GM21367 (cell line): ENCODE measurements at regions not wholly inside any gene's neighbourhood (a gene's known extent, or its start where the extent isn't known, plus 50 kb on each side); places are given as distances from the start of the nearest gene placed in this dataset.

ENCODE experiments used
- ATAC-seq: cut with Tn5 transposase; IDR thresholded peaks from one replicate; pipeline ENCODE4 v1.9.1; 2021; ENCODE audit not compliant: unreplicated experiment

DNA sequence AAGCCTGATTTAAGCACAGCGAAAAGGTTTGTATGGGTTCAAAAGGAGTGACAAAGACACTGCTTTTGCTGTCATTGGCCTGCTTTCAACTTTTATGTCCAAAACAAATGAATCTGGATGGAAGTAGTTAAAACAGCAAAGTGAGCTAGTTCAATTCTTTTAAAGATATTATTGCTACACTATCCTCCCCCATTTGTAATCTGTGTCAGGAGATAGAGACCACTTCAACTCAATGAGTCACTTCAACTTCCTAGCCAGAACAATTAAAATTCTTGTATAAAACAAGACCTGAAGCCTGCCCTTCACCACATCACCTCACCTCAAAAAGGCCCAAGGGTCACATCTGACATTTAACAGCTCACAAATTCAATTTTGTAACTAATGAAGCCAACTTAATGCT lies 364.1 kb upstream of the LYPLAL1 start:
- ATAC-seq = no peak

DNA sequence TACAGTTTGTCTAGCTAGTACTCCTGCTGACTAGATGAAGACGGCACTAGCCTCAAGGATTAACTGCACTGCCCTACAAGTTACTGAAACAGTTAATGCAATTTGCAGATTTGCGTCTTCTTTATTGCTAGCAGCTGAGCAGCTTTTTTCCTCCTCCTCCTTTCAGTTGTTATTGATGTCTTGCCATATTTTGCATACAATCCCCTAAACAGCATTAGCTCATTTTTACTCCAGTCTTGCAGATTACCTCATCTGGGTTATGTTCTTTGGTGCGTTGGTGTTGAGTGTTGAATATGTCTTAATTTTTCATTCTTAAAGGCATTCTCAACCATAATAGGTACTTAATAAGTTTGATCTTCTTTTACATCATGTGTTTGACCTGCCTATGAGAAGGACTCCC lies 363.4 kb upstream of the LYPLAL1 start:
- no peak for ATAC-seq

DNA sequence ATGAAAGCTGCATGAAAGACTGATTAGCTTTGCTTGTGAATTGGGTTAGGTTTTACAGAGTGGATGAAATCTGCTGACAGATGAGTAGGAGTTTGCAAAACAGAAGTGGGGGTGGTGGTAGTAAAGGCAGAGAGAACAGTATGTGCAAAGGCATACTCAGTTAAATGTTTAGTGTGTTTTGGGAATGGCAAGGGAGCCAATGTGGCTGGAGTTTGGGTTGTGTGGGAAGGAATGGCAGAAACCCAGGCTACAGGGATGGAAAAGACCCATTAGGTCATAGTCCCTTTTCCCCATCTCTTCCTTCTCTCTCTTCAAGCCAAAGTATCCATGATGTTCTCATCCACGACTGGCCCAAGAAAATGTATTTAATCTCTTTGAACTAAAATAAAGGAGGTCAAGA lies 362.2 kb upstream of the LYPLAL1 start:
- ATAC-seq = no peak

DNA sequence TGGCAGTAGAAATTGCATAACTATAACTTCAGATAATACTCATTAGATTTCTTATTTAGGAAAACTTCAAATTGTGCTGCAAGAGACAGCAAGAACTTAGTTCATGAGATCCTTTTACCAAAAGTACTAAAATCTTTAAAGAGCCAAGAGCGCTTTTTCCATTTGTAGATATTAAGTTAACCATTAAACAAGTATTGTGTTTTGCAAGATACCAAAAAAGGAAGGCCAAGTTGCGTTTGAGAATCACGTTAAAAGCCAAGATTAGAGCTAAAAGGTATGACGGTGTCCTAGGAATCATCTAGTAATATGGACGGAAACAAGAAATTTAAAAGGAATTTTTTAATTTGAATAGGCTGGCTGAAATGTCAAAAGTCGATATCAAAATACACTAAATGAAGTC lies 361.3 kb upstream of the LYPLAL1 start:
- no peak for ATAC-seq

DNA sequence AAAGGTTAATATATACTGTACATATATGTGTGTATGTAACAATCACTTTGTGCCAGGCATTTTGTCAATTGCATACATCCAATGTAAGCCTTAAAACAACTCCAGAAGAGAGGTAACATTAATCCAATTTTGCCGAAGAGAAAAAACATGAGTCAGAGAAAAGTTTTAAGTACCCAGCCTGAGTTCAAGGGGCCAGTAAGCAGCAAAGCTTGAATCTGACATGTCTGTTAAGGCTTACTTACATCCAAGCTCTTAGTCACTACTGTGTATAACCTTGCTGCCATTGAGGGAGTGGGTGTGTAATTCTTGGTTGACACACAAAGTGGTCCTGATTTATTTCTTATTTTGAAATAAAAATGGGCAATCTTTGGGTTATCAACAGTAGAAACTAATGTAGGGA lies 360.4 kb upstream of the LYPLAL1 start:
- ATAC-seq = no peak

DNA sequence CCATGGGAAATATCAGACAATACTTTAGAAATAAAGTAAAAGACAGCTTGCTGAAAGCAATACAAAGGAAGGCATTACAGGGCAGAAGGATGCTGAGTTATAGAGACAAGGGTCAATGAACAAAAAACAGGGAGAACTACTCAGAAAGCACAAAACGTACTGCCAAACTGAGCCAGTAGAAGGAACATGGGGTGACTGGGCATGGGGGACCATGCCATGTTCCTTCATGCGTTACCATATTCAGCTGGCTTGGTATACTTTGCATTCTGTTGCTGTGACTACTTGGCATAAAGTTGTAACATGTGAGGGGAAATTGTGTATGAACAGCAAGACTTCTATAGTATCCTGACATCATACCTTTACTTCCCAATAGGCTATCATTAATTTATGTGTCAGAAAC lies 358.6 kb upstream of the LYPLAL1 start:
- no peak for ATAC-seq

DNA sequence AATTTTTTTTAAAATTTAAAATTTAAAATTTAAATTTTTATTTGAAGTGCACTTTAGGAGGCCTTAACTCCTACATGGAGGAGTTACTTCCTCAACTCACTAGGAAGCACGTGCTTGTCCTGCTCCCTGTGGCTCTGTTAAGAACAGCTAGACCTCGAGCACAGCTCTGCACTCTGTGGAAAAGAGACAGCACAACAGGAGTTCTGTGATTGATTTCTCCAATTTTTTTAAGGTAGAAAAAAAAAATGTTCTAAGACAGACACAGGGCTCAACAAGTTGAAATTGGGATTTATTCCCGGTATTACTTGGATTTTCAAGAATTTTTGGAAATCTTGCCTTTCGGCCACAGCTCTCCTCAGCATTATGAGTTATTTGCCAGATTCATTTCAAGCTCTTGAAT lies 356.6 kb upstream of the LYPLAL1 start:
- ATAC-seq = no peak

DNA sequence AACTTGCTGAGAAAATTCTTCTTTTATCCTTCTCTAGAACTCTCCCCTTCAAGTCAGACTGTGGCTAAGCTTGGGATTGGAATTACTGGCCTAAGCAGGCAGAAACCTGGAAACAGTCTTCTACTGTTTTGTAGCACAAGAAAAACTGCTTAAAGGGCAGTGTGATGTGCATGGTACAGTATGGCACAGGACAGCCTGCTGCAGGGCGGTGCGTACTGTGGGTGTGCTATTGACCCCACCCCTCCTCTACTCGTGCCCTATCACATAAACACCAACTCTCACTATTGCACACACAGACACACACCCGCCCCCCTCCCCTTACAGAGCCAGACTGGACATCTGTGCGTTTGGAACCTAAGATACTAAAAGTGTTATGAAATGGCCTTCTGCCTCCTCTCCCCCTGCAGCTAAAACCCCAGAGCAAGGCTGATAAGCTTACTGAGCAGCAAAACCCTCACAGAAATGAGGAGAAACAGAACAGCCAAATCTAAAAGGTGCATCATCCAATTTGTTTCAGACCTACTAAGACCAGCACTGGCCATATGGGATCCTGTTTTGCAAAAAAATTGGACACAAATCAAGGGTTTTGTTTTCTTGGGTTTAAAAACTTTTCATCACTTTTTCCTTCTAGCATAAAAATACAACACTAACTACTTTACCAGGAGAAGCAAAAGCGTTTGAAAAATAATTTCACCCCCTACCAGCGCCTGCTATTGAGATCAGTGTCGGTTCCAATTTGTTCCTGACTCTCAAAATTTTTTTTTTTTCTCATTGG lies 355.8 kb upstream of the LYPLAL1 start:
- no peak for ATAC-seq

DNA sequence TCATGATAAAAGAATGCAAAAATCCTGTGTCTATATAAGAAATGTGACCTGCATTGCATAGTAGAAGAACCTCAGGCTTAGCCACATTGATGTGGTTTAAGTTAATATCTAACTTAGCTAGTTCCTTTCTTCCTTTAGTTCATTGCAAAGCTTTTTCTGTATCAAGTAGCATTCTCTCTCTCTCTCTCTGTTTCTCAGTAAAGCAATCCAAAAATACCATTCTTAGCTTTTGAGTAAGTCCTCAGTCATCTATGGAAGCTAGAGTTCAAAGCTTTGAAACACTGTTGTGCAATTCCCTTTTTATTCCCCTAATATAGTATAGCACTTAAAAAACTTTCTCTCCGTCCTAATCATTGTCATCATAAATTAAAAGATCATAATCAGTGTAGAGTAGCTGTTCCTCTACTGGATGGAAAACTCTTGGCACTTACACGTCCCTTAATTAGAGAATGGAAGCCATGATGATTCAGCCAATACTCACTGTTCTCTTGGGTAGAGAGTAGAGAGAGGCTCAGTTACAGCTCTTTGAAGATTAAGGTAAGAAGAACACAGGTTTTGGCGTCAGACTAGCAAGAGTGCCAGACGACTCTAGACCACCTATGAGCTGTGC lies 350.3 kb upstream of the LYPLAL1 start:
- no peak for ATAC-seq

DNA sequence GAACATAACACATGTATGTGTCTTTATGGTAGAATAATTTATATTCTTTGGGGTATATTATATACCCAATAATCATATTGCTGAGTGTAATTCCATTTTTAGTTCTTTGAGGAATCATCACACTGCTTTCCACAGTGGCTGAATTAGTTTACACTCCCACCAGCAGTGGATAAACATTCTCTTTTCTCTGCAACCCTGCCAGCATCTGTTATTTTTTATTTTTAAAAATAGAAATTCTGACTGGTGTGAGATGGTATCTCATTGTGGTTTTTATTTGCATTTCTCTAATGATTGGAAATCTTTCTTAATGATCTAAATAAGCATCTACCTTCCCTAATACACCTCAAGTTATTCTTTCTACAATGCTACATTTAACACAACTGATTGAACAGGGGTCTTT lies 346.2 kb upstream of the LYPLAL1 start:
- ATAC-seq = no peak

DNA sequence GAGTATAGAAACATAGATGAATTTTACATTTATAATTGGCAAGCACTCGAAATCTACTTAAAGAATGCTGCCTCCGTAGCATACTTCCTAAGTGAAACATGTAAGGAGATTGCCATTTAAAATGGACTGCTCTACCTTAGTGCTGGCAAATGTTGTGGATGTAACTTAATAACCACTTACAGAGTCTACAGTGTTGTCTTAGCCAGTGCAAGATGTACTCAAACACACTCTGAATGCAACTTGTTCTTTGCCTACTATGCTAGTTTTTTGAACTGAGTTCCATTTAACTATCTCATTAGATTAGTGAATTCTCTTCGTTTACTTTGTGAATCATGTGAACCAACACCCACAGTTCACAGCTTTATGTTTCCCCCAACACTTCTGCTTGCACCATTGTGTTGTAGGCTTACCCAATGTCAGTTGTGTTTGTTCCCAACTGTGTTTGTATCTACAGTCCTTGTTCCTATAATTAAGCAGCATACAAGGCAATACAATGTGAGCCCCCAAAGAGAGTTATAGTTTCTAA lies 345.5 kb upstream of the LYPLAL1 start:
- no peak for ATAC-seq

DNA sequence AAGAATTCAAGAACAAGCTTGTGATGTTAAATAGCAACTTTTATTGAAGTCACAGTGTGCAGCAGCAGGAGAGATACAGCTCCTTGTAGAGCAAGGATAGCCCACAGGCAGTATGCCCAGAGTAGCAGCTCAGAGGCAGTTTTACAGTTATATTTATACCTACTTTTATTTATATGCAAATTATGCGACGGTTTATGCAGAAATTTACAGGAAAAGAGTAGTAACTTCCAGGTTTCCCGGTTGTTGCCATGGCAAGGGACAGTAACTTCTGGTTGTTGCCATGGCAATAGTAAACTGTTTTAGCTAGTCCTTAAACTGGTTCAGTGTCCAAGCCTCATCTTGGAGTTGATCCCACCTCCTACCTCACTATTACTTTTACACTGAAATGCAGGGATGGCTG lies 344.6 kb upstream of the LYPLAL1 start:
- ATAC-seq = no peak

DNA sequence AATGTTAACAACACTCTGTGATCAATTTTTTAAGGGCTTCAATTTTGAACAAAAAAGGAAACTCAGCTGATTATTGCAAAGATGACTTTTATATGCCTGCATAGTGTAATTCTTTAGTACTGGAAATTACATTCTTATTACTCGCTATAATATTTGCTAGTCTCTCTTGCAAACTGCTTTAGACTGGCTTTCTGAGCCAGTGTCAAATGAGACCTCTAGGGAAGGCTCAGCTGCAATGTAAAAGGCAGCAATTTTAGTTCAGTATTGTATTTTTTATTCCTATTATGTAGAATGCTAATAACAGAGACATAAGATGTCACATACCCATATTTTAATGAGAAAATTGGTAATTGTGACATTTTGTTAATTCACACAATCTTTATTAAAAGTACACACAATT lies 338.1 kb upstream of the LYPLAL1 start:
- no peak for ATAC-seq

DNA sequence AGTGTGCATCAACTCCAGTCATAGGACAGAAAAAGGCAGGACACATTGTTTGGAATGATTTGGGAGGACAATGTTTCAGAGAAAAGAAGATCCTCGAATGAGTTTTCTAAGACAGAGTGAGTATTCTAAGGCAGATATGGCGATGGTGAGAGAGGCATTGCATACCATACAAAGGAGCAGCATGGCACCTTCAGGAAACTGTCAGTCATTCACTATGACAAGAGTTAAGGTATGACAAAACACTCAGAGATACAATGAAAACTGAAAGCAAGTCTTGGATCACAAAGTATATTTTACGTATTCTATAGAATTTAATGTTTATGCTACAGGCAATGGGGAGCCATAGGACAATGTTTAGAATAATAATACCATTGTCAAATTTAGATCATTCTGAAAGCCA lies 337.4 kb upstream of the LYPLAL1 start:
- no peak for ATAC-seq

DNA sequence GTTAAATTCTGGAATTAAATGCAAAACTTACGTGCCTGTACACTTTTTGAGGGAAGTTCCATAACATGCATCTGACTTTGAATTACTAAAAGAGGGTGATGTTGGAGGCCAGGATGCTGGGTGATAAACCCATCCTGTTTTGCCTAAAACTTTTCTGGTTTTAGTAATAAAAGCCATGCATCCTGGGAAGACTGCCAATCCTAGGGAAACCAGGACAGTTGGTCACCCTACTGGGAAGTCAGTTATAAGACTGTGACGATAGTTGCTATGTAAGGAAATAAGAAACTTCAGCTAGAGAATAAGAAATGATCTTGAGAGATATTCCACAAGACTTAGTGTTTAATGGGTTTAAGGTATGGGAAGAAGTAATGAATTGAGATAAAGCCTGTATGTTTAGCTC lies 336.6 kb upstream of the LYPLAL1 start:
- no peak for ATAC-seq

DNA sequence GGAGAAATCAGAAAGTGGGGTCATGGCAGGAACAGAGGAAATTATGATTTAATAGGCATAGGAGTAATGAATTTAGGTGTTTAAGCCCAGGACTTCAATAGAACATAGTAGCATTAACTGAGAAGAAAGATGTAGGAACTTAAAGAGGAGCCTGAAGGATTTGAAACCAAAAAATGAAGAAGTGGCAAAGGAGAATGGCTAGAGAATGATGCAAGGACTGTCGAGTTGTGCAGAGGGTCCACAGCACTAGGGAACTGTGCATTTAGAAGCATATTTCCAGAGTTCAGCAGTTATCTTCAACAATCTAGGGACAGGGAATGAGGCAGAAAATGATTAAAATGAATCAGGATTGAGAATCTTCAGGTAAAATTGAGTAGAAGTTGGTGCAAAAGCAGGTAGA lies 328.1 kb upstream of the LYPLAL1 start:
- ATAC-seq = no peak

DNA sequence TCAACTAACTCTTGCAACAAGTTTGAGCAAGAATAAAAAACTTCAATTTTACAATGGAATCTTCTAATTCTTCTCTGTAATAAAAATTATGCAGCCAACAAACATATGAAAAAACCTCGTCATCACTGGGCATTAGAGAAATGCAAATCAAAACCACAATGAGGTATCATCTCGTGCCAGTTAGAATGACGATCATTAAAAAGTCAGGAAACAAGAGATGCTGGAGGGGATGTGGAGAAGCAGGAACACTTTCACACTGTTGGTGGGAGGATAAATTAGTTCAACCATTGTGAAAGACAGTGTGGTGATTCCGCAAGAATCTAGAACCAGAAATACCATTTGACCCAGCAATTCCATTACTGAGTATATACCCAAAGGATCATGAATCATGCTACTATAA lies 327.5 kb upstream of the LYPLAL1 start:
- no peak for ATAC-seq

DNA sequence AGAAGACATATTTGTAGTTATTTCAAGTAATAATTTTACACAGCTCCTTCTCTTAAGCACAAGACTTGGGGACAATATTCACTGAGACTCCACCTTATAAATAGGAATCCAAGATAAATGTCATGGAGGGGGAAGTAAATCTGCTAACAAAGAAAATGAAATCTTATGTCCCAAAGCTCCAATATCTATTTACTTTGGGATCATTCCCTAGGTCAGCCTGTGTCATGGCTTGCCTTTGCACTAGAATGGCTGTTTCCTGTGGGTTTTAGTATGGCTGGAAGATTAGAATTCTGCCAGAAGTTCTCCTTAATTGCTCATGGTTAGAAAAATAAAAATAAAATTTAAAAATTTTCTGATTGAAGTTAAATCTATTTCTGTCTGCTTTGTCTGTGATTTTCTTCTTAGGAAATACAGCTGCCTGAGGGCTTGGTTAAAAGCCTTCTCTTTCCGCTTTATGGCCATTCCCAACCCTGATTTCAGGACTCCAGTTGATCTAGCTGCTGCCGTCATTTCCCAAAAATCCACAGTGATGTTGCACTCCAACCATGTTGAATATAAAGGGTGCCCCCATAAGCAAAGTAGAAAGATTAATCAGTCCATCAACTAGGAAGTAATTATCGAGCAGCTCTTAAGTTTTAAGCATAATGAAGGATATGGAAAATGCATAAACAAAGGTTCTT lies 326.4 kb upstream of the LYPLAL1 start:
- ATAC-seq = no peak

DNA sequence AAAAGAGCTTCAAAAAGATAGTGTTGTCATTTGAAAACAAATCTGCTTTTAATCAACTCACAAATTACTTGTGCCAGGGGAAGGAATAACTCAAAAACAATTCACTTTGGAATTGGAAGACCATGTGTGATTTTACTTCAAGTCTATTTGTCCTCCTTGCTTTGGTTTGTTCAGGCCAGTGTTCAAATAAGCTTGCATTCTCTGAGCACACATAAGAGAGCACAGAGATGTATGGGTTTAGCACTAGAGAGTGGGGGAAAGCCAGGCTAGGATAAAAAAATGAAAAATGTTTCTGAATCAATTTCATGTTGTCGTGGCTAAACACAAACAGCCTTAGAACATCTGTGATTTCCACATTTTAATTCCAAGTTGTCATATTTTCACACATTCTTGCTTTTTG lies 325.7 kb upstream of the LYPLAL1 start:
- no peak for ATAC-seq

DNA sequence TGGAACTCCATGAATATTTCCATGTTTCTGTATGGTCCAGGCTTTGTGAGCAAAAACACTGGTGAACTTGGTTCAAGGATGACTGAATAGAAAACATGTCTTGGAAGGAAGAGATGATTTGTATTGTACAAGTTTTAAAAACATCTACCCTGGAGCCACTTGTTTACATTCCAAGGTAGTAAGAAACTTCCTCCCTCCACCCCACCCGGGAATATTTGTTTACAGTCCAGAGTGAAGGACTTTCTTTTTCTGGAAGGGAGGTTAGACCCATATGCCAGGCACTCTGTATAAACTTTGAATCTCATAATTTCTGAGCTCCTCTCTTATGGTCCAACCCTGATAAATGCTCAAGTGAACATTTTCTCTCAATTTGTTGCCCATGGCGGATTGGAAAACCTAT lies 323.3 kb upstream of the LYPLAL1 start:
- no peak for ATAC-seq

DNA sequence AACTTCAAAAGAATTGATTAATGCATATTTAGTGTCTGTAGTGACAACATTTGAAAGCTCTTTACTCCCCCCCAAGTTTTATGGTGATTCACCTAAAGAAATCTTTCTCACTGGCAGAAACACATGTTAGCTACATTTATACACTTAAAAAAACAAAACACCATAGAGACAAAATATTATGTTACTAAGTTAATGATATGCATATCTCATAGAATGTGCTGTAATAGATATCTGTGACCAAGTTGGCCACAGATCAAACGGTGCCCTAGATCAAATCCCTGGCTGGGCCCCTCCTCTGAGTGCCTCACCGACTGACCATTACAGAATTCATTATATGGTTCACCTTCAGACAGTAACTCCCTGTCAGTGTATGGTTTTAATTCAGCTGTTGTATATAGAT lies 322.1 kb upstream of the LYPLAL1 start:
- no peak for ATAC-seq

DNA sequence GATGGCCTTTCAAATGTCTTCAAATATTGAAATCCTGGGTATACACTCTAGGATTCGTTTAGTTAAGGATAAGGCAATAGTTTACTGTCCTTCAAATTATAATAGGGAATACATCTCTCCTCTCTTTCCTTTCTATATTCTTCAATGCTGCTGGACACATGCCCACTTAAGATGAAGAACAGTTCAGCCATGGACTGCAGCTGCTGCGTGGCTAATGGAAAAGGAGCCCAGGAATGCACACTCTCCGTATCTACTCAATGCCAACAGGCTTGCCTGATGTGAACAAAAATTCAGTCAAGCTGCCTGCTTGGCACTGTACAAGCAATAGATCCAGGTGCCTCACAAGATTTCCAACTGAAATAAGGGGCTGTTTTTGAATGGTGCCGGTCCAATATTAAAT lies 321.2 kb upstream of the LYPLAL1 start:
- no peak for ATAC-seq
